ENCODE measurements at regions not wholly inside any gene's neighbourhood (a gene's known extent, or its start where the extent isn't known, plus 50 kb on each side); places are given as distances from the start of the nearest gene placed in this dataset.

DNA sequence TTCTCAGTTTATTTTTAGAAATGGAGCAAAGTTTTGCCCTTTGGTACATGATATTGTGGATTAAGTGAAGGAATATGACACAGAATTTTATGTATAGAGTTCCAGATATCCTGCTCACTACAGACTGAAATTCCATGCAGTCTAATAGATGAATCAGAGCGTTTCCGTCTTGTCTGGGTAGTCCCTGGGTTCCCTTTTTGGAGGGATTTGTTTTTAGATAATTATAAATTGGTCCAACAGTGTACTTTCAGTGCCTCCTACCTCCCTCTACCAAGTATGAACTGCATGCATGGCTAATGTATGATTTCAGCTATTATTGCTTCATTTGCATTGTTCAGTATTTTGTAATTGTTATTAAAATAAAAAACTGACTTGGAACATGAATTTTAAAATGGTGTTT lies 74.4 kb downstream of the SEPTIN7 start:
- Histone ChIP-seq H2BK15ac (ENCODE audit: low read depth, low read length) (no peak overlapping the region), H2BK120ac (ENCODE audit: low read depth, low read length, poor library complexity, severe bottlenecking) (no peak overlapping the region), H3K4me1 (ENCODE audit: insufficient read depth, low read length) (no peaks in the 10 kb centered on the region; the same call in 1 of the 2 replicates), H3K79me1 (ENCODE audit: insufficient read depth, low read depth, low read length, poor library complexity, severe bottlenecking) (no peaks in the 10 kb centered on the region), H3K27me3 (ENCODE audit: insufficient read depth, low read length) (no peaks in the 10 kb centered on the region), H4K5ac (ENCODE audit: insufficient read length, low read depth, low read length) (no peak overlapping the region), H4K91ac (ENCODE audit: insufficient read length, low read depth, low read length) (no peak overlapping the region), H2BK12ac (ENCODE audit: insufficient read length, low read depth, low read length) (no peak overlapping the region), H2BK5ac (ENCODE audit: insufficient read length, low read length) (no peak overlapping the region), H2AFZ (ENCODE audit: low read length) (no peak overlapping the region), H3T11ph (ENCODE audit: low read length) (no peak overlapping the region), H3K4me2 (ENCODE audit: insufficient read depth, insufficient read length, low read length) (no peak overlapping the region), H3K9me3 (ENCODE audit: control insufficient read depth, low read depth, low read length) (no peaks in the 10 kb centered on the region), H3K27ac (ENCODE audit: insufficient read length, low read depth, low read length) (no peak overlapping the region), H3K18ac (ENCODE audit: insufficient read length, low read depth, low read length) (no peak overlapping the region), H2AK5ac (ENCODE audit: insufficient read length, low read length) (no peak overlapping the region), H4K20me1 (ENCODE audit: control insufficient read depth, insufficient read depth, insufficient read length) (no peaks in the 10 kb centered on the region), H3K79me2 (ENCODE audit: insufficient read depth, low read length) (no peaks in the 10 kb centered on the region), H3K23me2 (ENCODE audit: insufficient read length, low read depth, low read length, poor library complexity, severe bottlenecking) (no peaks in the 10 kb centered on the region), H3K9ac (ENCODE audit: extremely low read depth, insufficient read length, low read length) (no peak overlapping the region), H2BK20ac (ENCODE audit: low read depth, low read length, poor library complexity, severe bottlenecking) (no peak overlapping the region), H3K56ac (ENCODE audit: insufficient read length, low read depth, low read length) (no peak overlapping the region), H3K4ac (ENCODE audit: low read depth, low read length) (no peak overlapping the region), H3K23ac (ENCODE audit: insufficient read length, low read depth, low read length) (no peak overlapping the region), H3K14ac (ENCODE audit: insufficient read depth, low read length) (no peak overlapping the region), H4K8ac (replicated peaks; ENCODE audit: insufficient read length, low read depth, low read length) (no peak overlapping the region)
- no peak for DNase-seq
- Mint-ChIP-seq H3K4me3 (no peak overlapping the region), H3K27me3 (ENCODE audit: low read depth) (no peaks in the 10 kb centered on the region), H3K36me3 (ENCODE audit: insufficient read depth in 1 of 3, low read depth in 3 of 3) (peaks cover 0 to 14% (median 7%) of the 10 kb centered on the region in 3 experiments; a peak in 3 of 7 replicates), H3K27ac (no peak overlapping the region), H3K9me3 (no peaks in the 10 kb centered on the region), H3K4me1 (peaks cover 5 to 10% of the 10 kb centered on the region in 2 experiments; a peak in 3 of 4 replicates)
- WGBS (ENCODE audit: extremely low coverage, insufficient read length, low lambda C conversion rate): no CpG with 5 or more reads among the region's 2 CpGs
- TF ChIP-seq, protein P1, sequence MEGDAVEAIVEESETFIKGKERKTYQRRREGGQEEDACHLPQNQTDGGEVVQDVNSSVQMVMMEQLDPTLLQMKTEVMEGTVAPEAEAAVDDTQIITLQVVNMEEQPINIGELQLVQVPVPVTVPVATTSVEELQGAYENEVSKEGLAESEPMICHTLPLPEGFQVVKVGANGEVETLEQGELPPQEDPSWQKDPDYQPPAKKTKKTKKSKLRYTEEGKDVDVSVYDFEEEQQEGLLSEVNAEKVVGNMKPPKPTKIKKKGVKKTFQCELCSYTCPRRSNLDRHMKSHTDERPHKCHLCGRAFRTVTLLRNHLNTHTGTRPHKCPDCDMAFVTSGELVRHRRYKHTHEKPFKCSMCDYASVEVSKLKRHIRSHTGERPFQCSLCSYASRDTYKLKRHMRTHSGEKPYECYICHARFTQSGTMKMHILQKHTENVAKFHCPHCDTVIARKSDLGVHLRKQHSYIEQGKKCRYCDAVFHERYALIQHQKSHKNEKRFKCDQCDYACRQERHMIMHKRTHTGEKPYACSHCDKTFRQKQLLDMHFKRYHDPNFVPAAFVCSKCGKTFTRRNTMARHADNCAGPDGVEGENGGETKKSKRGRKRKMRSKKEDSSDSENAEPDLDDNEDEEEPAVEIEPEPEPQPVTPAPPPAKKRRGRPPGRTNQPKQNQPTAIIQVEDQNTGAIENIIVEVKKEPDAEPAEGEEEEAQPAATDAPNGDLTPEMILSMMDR (conservative IDR thresholded peaks at IDR 0.05): no peak
